Neuronal stem cell (in vitro differentiated cells): ENCODE measurements at regions not wholly inside any gene's neighbourhood (a gene's known extent, or its start where the extent isn't known, plus 50 kb on each side); places are given as distances from the start of the nearest gene placed in this dataset.

Source experiments
- DNase-seq: peaks from one replicate; pipeline ENCODE4 v3.0.0-alpha.2; 2013; ENCODE audit warnings: low spot score
- H2AFZ ChIP-seq: one replicate; pipeline ENCODE4 v1.6.1; 2013; ENCODE audit warnings: mild to moderate bottlenecking, low read length, inconsistent platforms
- H2AK5ac ChIP-seq: 2 replicates; pipeline ENCODE4 v1.6.1; 2013; ENCODE audit warnings: low read depth, mild to moderate bottlenecking, inconsistent platforms, low read length, moderate library complexity, mixed read lengths
- H2BK120ac ChIP-seq: 2 replicates; pipeline ENCODE4 v1.6.1; 2013; ENCODE audit warnings: low read depth, mild to moderate bottlenecking, inconsistent platforms, low read length, moderate library complexity, mixed read lengths
- H2BK12ac ChIP-seq: one replicate; pipeline ENCODE4 v1.6.1; 2013; ENCODE audit warnings: low read length, inconsistent platforms
- H2BK15ac ChIP-seq: 2 replicates; pipeline ENCODE4 v1.6.1; 2013; ENCODE audit warnings: mild to moderate bottlenecking, low read length, inconsistent platforms, mixed read lengths
- H2BK5ac ChIP-seq: one replicate; pipeline ENCODE4 v1.6.1; 2013; ENCODE audit warnings: inconsistent platforms, mild to moderate bottlenecking, low read length, moderate library complexity
- H3K14ac ChIP-seq: one replicate; pipeline ENCODE4 v1.6.1; 2013; ENCODE audit warnings: low read length, inconsistent platforms
- H3K18ac ChIP-seq: 2 replicates; pipeline ENCODE4 v1.6.1; 2013; ENCODE audit warnings: low read length, inconsistent platforms
- H3K23ac ChIP-seq: 2 replicates; pipeline ENCODE4 v1.6.1; 2013; ENCODE audit warnings: low read depth, mild to moderate bottlenecking, mixed read lengths, low read length, inconsistent platforms; ENCODE audit not compliant: poor library complexity
- H3K27ac ChIP-seq: replicated peaks from 3 replicates; pipeline ENCODE4 v1.5.1; 2013; ENCODE audit warnings: low read length, inconsistent platforms
- H3K27me3 ChIP-seq, 3 experiments: 2 replicates each; pipeline ENCODE4 v1.6.1; 2013; ENCODE audit warnings: low read length in 3 of 3, mild to moderate bottlenecking in 2 of 3, inconsistent platforms in 1 of 3, low read depth in 1 of 3, mixed read lengths in 1 of 3, moderate library complexity in 1 of 3; ENCODE audit not compliant: control insufficient read depth in 3 of 3, insufficient read depth in 3 of 3
- H3K36me3 ChIP-seq, 2 donors: replicated peaks in 1 of 2; 2 replicates each; pipeline ENCODE4 v1.6.1; 2013; ENCODE audit warnings: low read length in 2 of 2; ENCODE audit not compliant: control insufficient read depth in 2 of 2, insufficient read depth in 2 of 2
- H3K4ac ChIP-seq: 2 replicates; pipeline ENCODE4 v1.6.1; 2013; ENCODE audit warnings: inconsistent platforms, mild to moderate bottlenecking, low read length, moderate library complexity
- H3K4me1 ChIP-seq, 2 donors: 1 replicate in 1 of 2; 2 replicates in 1 of 2; pipeline ENCODE4 v1.6.1; 2013; ENCODE audit warnings: low read length in 2 of 2, low read depth in 1 of 2; ENCODE audit not compliant: control insufficient read depth in 2 of 2, insufficient read depth in 1 of 2
- H3K4me2 ChIP-seq: one replicate; pipeline ENCODE4 v1.6.1; 2013; ENCODE audit warnings: mild to moderate bottlenecking, low read length, inconsistent platforms; ENCODE audit not compliant: insufficient read depth, poor library complexity, severe bottlenecking
- H3K4me3 ChIP-seq, 2 donors: 2 replicates each; pipeline ENCODE4 v1.5.1; 2013; ENCODE audit warnings: low read length in 2 of 2, mild to moderate bottlenecking in 2 of 2, inconsistent platforms in 1 of 2, moderate library complexity in 1 of 2
- H3K79me1 ChIP-seq: one replicate; pipeline ENCODE4 v1.6.1; 2013; ENCODE audit warnings: low read depth, mild to moderate bottlenecking, inconsistent platforms, low read length, moderate library complexity
- H3K9ac ChIP-seq: one replicate; pipeline ENCODE4 v1.6.1; 2013; ENCODE audit warnings: mild to moderate bottlenecking, low read depth, low read length, inconsistent platforms; ENCODE audit not compliant: poor library complexity
- H3K9me3 ChIP-seq, 2 donors: replicated peaks in 1 of 2; 2 replicates each; pipeline versions ENCODE3 to v1.6.1; 2013; ENCODE audit warnings: low read length in 2 of 2, mild to moderate bottlenecking in 2 of 2, inconsistent platforms in 1 of 2, low read depth in 1 of 2, mixed read lengths in 1 of 2, moderate library complexity in 1 of 2; ENCODE audit not compliant: control insufficient read depth in 2 of 2, insufficient read depth in 1 of 2
- H4K8ac ChIP-seq: one replicate; pipeline ENCODE4 v1.6.1; 2013; ENCODE audit warnings: low read depth, mild to moderate bottlenecking, inconsistent platforms, low read length, moderate library complexity
- H4K91ac ChIP-seq: one replicate; pipeline ENCODE4 v1.6.1; 2013; ENCODE audit warnings: low read length, low read depth, mild to moderate bottlenecking, inconsistent platforms; ENCODE audit not compliant: poor library complexity
- WGBS, 2 donors: extraction: QIAGEN DNeasy Blood & Tissue Kit; methylation state at CpG; one replicate each; pipeline ENCODE4 v1.1.7; 2013; ENCODE audit warnings: missing lambda C conversion rate in 2 of 2, mixed read lengths in 1 of 2; ENCODE audit not compliant: insufficient read length in 2 of 2, insufficient replicate concordance in 1 of 2; ENCODE audit errors: extremely low coverage in 2 of 2; 5-methylcytosine and 5-hydroxymethylcytosine counted together

- Histone ChIP-seq H3K18ac (no peak overlapping the region), H2AFZ (no peak overlapping the region), H3K4me1 (peaks cover 0 to 8% of the 10 kb centered on the region in 2 donors), H4K91ac (no peak overlapping the region), H4K8ac (no peak overlapping the region), H2BK15ac (no peak overlapping the region), H3K23ac (no peak overlapping the region), H2BK5ac (no peak overlapping the region), H3K9me3 (no peaks in the 10 kb centered on the region), H3K36me3 (no peaks in the 10 kb centered on the region), H3K4ac (no peak overlapping the region), H3K79me1 (no peaks in the 10 kb centered on the region), H3K4me3 (no peak overlapping the region), H3K27me3 (no peaks in the 10 kb centered on the region), H2AK5ac (no peak overlapping the region), H3K14ac (no peak overlapping the region), H2BK120ac (no peak overlapping the region), H2BK12ac (no peak overlapping the region), H3K27ac (no peak overlapping the region), H3K4me2 (no peak overlapping the region), H3K9ac (no peak overlapping the region)
- DNase-seq = no peak
- no CpG with 5 or more reads among the region's 1 CpG for whole genome bisulfite sequencing, 2 donors
Observed at GRCh38 chr15:25545017-25545416, 106.2 kb upstream of the UBE3A start.

- Histone ChIP-seq H3K27ac (no peak overlapping the region), H3K79me1 (no peaks in the 10 kb centered on the region), H4K8ac (no peak overlapping the region), H3K9ac (no peak overlapping the region), H2AK5ac (no peak overlapping the region), H3K9me3 (no peaks in the 10 kb centered on the region), H2BK120ac (no peak overlapping the region), H3K4ac (no peak overlapping the region), H3K4me2 (no peak overlapping the region), H2BK15ac (no peak overlapping the region), H3K36me3 (no peaks in the 10 kb centered on the region), H3K14ac (no peak overlapping the region), H3K27me3 (no peaks in the 10 kb centered on the region), H2BK5ac (no peak overlapping the region), H2AFZ (no peak overlapping the region), H3K18ac (no peak overlapping the region), H2BK12ac (no peak overlapping the region), H3K23ac (no peak overlapping the region), H4K91ac (no peak overlapping the region), H3K4me3 (no peak overlapping the region), H3K4me1 (peaks cover 0 to 8% of the 10 kb centered on the region in 2 donors)
- DNase-seq = no peak
- WGBS, 2 donors = no CpG with 5 or more reads among the region's 7 CpGs
Observed at GRCh38 chr15:25544076-25544475, 105.3 kb upstream of the UBE3A start.

GRCh38 chr15:25543196-25543595 lies 104.4 kb upstream of the UBE3A start:
- H2BK12ac ChIP-seq = no peak overlapping the region
- no peak overlapping the region for H3K4me2 ChIP-seq
- no peak overlapping the region for H3K23ac ChIP-seq
- no peak overlapping the region for H2BK15ac ChIP-seq
- H3K27me3 ChIP-seq = no peaks in the 10 kb centered on the region
- H3K4me3 ChIP-seq = no peak overlapping the region
- no peak overlapping the region for H2AK5ac ChIP-seq
- no CpG with 5 or more reads among the region's 1 CpG for WGBS, 2 donors
- no peaks in the 10 kb centered on the region for H3K9me3 ChIP-seq
- H3K79me1 ChIP-seq = no peaks in the 10 kb centered on the region
- H2BK120ac ChIP-seq = no peak overlapping the region
- no peak overlapping the region for H3K27ac ChIP-seq
- no peak for DNase-seq
- H2AFZ ChIP-seq = no peak overlapping the region
- peaks cover 0 to 8% of the 10 kb centered on the region in 2 donors for H3K4me1 ChIP-seq
- H3K36me3 ChIP-seq = no peaks in the 10 kb centered on the region
- no peak overlapping the region for H3K18ac ChIP-seq
- no peak overlapping the region for H4K91ac ChIP-seq
- no peak overlapping the region for H3K4ac ChIP-seq
- no peak overlapping the region for H3K14ac ChIP-seq
- no peak overlapping the region for H4K8ac ChIP-seq
- no peak overlapping the region for H3K9ac ChIP-seq
- H2BK5ac ChIP-seq = no peak overlapping the region

- Histone ChIP-seq H3K9me3 (no peaks in the 10 kb centered on the region), H3K4ac (no peak overlapping the region)
- no peak for DNase-seq
Observed at GRCh38 chr15:25541228-25541627, 102.4 kb upstream of the UBE3A start.

More at GRCh38 chr15:25541228-25541627, 102.4 kb upstream of the UBE3A start:
- Histone ChIP-seq H4K91ac (no peak overlapping the region), H2AK5ac (no peak overlapping the region), H3K18ac (no peak overlapping the region), H2BK5ac (no peak overlapping the region), H3K4me2 (no peak overlapping the region), H3K14ac (no peak overlapping the region), H2BK15ac (no peak overlapping the region), H3K36me3 (no peaks in the 10 kb centered on the region), H3K23ac (no peak overlapping the region), H3K27ac (no peak overlapping the region), H2BK12ac (no peak overlapping the region), H2BK120ac (no peak overlapping the region), H3K4me1 (peaks cover 0 to 8% of the 10 kb centered on the region in 2 donors), H3K4me3 (no peak overlapping the region), H3K79me1 (no peaks in the 10 kb centered on the region), H3K9ac (no peak overlapping the region), H2AFZ (no peak overlapping the region), H4K8ac (no peak overlapping the region), H3K27me3 (no peaks in the 10 kb centered on the region)
